GM23338 (cell line): ENCODE measurements at regions not wholly inside any gene's neighbourhood (a gene's known extent, or its start where the extent isn't known, plus 50 kb on each side); places are given as distances from the start of the nearest gene placed in this dataset.

Experiments
- ATAC-seq: fragments of 200-7000 bp; cut with Tn5 transposase; 3 replicates; pipeline ENCODE4 v1.9.1; 2020
- DNase-seq: peaks from one replicate; pipeline ENCODE4 v3.0.0-alpha.2; 2015; ENCODE audit warnings: low spot score
- H2AFZ ChIP-seq: fragments of 200-600 bp; sonication (generic); 2 replicates; pipeline ENCODE4 v1.8.0; 2016; ENCODE audit warnings: antibody characterized with exemption, mild to moderate bottlenecking, moderate library complexity
- H3F3A ChIP-seq: fragments of 200-600 bp; sonication (generic); replicated peaks from 2 replicates; pipeline ENCODE4 v1.8.0; 2017; ENCODE audit warnings: antibody characterized with exemption, mixed run types, low read depth
- H3K27ac ChIP-seq: fragments of 200-600 bp; sonication (generic); 2 replicates; pipeline ENCODE4 v1.6.1; 2016; ENCODE audit warnings: low read depth
- H3K27me3 ChIP-seq: fragments of 200-600 bp; sonication (generic); 2 replicates; pipeline ENCODE4 v1.8.0; 2016; ENCODE audit warnings: mild to moderate bottlenecking, mixed run types, moderate library complexity; ENCODE audit not compliant: insufficient read depth
- H3K36me3 ChIP-seq: fragments of 200-600 bp; sonication (generic); 2 replicates; pipeline ENCODE4 v1.8.0; 2016; ENCODE audit warnings: mild to moderate bottlenecking; ENCODE audit not compliant: insufficient read depth
- H3K4me1 ChIP-seq: fragments of 200-600 bp; sonication (generic); 2 replicates; pipeline ENCODE4 v1.8.0; 2016; ENCODE audit warnings: mild to moderate bottlenecking, moderate library complexity; ENCODE audit not compliant: insufficient read depth
- H3K4me2 ChIP-seq: fragments of 200-600 bp; sonication (generic); 2 replicates; pipeline ENCODE4 v1.7.1; 2017; ENCODE audit warnings: mixed run types
- H3K4me3 ChIP-seq: fragments of 200-600 bp; sonication (generic); 2 replicates; pipeline ENCODE4 v1.6.1; 2016; ENCODE audit warnings: mixed run types
- H3K79me2 ChIP-seq: fragments of 200-600 bp; sonication (generic); replicated peaks from 2 replicates; pipeline ENCODE4 v1.8.0; 2017; ENCODE audit warnings: mild to moderate bottlenecking; ENCODE audit not compliant: insufficient read depth
- H3K9me2 ChIP-seq: fragments of 200-600 bp; sonication (generic); 2 replicates; pipeline ENCODE4 v1.8.0; 2017; ENCODE audit not compliant: insufficient read depth
- H4K20me1 ChIP-seq: fragments of 200-600 bp; sonication (generic); replicated peaks from 2 replicates; pipeline ENCODE4 v1.8.0; 2017; ENCODE audit warnings: mild to moderate bottlenecking; ENCODE audit not compliant: insufficient read depth
- H3K27ac Mint-ChIP-seq: 2 replicates; pipeline ENCODE4 v1.8.0; 2020; ENCODE audit warnings: inconsistent platforms, mild to moderate bottlenecking, moderate library complexity, mixed read lengths
- H3K27me3 Mint-ChIP-seq: 3 replicates; pipeline ENCODE4 v1.8.0; 2022; ENCODE audit warnings: low read depth, mild to moderate bottlenecking, moderate library complexity, mixed read lengths, inconsistent platforms; ENCODE audit not compliant: insufficient read depth, poor library complexity
- H3K36me3 Mint-ChIP-seq: 3 replicates; pipeline ENCODE4 v1.8.0; 2021; ENCODE audit warnings: low read depth, mild to moderate bottlenecking, inconsistent platforms, moderate library complexity, mixed read lengths
- H3K4me1 Mint-ChIP-seq: 3 replicates; pipeline ENCODE4 v1.8.0; 2020; ENCODE audit warnings: mild to moderate bottlenecking, inconsistent platforms, mixed read lengths
- H3K4me3 Mint-ChIP-seq: 3 replicates; pipeline ENCODE4 v1.8.0; 2021; ENCODE audit warnings: moderate library complexity, mild to moderate bottlenecking, inconsistent platforms, mixed read lengths
- H3K9me3 Mint-ChIP-seq: 3 replicates; pipeline ENCODE4 v1.8.0; 2020; ENCODE audit warnings: moderate library complexity, mild to moderate bottlenecking, inconsistent platforms, mixed read lengths
- CREB1 ChIP-seq: fragments of 250-450 bp; sonication (Bioruptor Pico); IDR thresholded peaks from 2 replicates; pipeline ENCODE4 v1.5.0; 2020; ENCODE audit warnings: low read depth, mild to moderate bottlenecking, moderate library complexity
- CTCF ChIP-seq, 2 experiments: fragments of 200-600 bp in 1 of 2; sonication (generic) in 1 of 2; conservative IDR thresholded peaks; 2 replicates each; pipeline versions ENCODE4 v1.5.1 to v1.6.1; 2016 to 2017; ENCODE audit warnings: antibody characterized with exemption in 2 of 2, low read depth in 2 of 2, mild to moderate bottlenecking in 2 of 2, moderate library complexity in 1 of 2
- EZH2 ChIP-seq: fragments of 200-600 bp; sonication (generic); IDR thresholded peaks from one replicate; pipeline ENCODE4 v1.8.0; 2017; ENCODE audit warnings: antibody characterized with exemption, mild to moderate bottlenecking, low read depth; ENCODE audit not compliant: unreplicated experiment
- EZH2phosphoT487 ChIP-seq: fragments of 200-600 bp; sonication (generic); IDR thresholded peaks from one replicate; pipeline ENCODE4 v1.8.1; 2018; ENCODE audit warnings: antibody characterized with exemption; ENCODE audit not compliant: unreplicated experiment
- JUNB ChIP-seq: IDR thresholded peaks from one replicate; pipeline ENCODE4 v1.6.1; 2016; ENCODE audit warnings: antibody characterized with exemption; ENCODE audit not compliant: unreplicated experiment
- NANOG ChIP-seq: IDR thresholded peaks from 2 replicates; pipeline ENCODE4 v1.6.1; 2016; ENCODE audit warnings: antibody characterized with exemption, borderline replicate concordance
- POLR2AphosphoS5 ChIP-seq: IDR thresholded peaks from 2 replicates; pipeline ENCODE4 v1.6.1; 2016; ENCODE audit warnings: antibody characterized with exemption, low read depth
- STAT1 ChIP-seq: IDR thresholded peaks from one replicate; pipeline ENCODE4 v1.6.1; 2016; ENCODE audit warnings: antibody characterized with exemption; ENCODE audit not compliant: unreplicated experiment
- ZNF114 ChIP-seq: fragments of 250-450 bp; sonication (Bioruptor Pico); IDR thresholded peaks from 2 replicates; pipeline ENCODE4 v1.5.0; 2020; ENCODE audit warnings: mild to moderate bottlenecking, moderate library complexity
- ZNF331 ChIP-seq: fragments of 250-450 bp; sonication (Bioruptor Pico); IDR thresholded peaks from 2 replicates; pipeline ENCODE4 v1.5.0; 2020; ENCODE audit warnings: low read depth, mild to moderate bottlenecking, moderate library complexity
- TF ChIP-seq, protein P1 (sequence below): IDR thresholded peaks from 2 replicates; pipeline ENCODE4 v1.6.1; 2016; ENCODE audit warnings: antibody characterized with exemption
- TF ChIP-seq, protein P2 (sequence below): fragments of 250-450 bp; sonication (Bioruptor Pico); IDR thresholded peaks from 2 replicates; pipeline ENCODE4 v1.5.0; 2020; ENCODE audit warnings: mild to moderate bottlenecking, moderate library complexity
- TF ChIP-seq, protein P3 (sequence below): IDR thresholded peaks from one replicate; pipeline ENCODE4 v1.6.1; 2018; ENCODE audit warnings: antibody characterized with exemption; ENCODE audit not compliant: unreplicated experiment

DNA sequence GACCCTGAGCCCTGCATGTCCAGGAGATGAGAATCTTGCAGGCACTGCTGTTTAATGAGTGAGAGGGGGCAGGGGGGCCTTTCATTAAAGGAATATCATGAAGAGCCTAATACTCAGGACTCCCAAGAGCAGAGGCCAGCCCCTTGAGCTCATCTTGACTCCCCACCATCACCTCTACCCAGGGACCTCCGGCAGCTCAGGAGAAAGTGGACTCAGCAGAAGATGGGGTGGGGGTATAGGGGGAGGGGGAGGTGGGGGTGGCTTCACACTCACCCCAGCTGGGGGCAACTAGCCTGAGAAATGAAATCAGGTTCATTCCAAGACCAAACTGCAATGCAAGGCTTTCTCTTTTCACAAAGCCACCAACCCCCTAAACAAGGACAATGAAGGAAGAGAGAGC is 575.6 kb upstream of the MKI67 start:
- TF ChIP-seq POLR2AphosphoS5 (no peak), ZNF114 (CRISPR knock-in tag) (no peak), EZH2 (no peak), CREB1 (no peak), STAT1 (no peak), CTCF (conservative IDR thresholded peaks at IDR 0.05; ENCODE audit: low read depth in 2 of 2) (no peak), ZNF331 (CRISPR knock-in tag) (no peak), EZH2phosphoT487 (no peak), NANOG (no peak), JUNB (no peak)
- TF ChIP-seq, protein P1, sequence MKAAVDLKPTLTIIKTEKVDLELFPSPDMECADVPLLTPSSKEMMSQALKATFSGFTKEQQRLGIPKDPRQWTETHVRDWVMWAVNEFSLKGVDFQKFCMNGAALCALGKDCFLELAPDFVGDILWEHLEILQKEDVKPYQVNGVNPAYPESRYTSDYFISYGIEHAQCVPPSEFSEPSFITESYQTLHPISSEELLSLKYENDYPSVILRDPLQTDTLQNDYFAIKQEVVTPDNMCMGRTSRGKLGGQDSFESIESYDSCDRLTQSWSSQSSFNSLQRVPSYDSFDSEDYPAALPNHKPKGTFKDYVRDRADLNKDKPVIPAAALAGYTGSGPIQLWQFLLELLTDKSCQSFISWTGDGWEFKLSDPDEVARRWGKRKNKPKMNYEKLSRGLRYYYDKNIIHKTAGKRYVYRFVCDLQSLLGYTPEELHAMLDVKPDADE = no peak
- TF ChIP-seq, protein P2, sequence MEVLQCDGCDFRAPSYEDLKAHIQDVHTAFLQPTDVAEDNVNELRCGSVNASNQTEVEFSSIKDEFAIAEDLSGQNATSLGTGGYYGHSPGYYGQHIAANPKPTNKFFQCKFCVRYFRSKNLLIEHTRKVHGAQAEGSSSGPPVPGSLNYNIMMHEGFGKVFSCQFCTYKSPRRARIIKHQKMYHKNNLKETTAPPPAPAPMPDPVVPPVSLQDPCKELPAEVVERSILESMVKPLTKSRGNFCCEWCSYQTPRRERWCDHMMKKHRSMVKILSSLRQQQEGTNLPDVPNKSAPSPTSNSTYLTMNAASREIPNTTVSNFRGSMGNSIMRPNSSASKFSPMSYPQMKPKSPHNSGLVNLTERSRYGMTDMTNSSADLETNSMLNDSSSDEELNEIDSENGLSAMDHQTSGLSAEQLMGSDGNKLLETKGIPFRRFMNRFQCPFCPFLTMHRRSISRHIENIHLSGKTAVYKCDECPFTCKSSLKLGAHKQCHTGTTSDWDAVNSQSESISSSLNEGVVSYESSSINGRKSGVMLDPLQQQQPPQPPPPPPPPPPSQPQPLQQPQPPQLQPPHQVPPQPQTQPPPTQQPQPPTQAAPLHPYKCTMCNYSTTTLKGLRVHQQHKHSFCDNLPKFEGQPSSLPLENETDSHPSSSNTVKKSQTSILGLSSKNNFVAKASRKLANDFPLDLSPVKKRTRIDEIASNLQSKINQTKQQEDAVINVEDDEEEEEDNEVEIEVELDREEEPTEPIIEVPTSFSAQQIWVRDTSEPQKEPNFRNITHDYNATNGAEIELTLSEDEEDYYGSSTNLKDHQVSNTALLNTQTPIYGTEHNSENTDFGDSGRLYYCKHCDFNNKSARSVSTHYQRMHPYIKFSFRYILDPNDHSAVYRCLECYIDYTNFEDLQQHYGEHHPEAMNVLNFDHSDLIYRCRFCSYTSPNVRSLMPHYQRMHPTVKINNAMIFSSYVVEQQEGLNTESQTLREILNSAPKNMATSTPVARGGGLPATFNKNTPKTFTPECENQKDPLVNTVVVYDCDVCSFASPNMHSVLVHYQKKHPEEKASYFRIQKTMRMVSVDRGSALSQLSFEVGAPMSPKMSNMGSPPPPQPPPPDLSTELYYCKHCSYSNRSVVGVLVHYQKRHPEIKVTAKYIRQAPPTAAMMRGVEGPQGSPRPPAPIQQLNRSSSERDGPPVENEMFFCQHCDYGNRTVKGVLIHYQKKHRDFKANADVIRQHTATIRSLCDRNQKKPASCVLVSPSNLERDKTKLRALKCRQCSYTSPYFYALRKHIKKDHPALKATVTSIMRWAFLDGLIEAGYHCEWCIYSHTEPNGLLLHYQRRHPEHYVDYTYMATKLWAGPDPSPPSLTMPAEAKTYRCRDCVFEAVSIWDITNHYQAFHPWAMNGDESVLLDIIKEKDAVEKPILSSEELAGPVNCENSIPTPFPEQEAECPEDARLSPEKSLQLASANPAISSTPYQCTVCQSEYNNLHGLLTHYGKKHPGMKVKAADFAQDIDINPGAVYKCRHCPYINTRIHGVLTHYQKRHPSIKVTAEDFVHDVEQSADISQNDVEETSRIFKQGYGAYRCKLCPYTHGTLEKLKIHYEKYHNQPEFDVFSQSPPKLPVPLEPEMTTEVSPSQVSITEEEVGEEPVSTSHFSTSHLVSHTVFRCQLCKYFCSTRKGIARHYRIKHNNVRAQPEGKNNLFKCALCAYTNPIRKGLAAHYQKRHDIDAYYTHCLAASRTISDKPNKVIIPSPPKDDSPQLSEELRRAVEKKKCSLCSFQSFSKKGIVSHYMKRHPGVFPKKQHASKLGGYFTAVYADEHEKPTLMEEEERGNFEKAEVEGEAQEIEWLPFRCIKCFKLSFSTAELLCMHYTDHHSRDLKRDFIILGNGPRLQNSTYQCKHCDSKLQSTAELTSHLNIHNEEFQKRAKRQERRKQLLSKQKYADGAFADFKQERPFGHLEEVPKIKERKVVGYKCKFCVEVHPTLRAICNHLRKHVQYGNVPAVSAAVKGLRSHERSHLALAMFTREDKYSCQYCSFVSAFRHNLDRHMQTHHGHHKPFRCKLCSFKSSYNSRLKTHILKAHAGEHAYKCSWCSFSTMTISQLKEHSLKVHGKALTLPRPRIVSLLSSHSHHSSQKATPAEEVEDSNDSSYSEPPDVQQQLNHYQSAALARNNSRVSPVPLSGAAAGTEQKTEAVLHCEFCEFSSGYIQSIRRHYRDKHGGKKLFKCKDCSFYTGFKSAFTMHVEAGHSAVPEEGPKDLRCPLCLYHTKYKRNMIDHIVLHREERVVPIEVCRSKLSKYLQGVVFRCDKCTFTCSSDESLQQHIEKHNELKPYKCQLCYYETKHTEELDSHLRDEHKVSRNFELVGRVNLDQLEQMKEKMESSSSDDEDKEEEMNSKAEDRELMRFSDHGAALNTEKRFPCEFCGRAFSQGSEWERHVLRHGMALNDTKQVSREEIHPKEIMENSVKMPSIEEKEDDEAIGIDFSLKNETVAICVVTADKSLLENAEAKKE = no peak
- TF ChIP-seq, protein P3, sequence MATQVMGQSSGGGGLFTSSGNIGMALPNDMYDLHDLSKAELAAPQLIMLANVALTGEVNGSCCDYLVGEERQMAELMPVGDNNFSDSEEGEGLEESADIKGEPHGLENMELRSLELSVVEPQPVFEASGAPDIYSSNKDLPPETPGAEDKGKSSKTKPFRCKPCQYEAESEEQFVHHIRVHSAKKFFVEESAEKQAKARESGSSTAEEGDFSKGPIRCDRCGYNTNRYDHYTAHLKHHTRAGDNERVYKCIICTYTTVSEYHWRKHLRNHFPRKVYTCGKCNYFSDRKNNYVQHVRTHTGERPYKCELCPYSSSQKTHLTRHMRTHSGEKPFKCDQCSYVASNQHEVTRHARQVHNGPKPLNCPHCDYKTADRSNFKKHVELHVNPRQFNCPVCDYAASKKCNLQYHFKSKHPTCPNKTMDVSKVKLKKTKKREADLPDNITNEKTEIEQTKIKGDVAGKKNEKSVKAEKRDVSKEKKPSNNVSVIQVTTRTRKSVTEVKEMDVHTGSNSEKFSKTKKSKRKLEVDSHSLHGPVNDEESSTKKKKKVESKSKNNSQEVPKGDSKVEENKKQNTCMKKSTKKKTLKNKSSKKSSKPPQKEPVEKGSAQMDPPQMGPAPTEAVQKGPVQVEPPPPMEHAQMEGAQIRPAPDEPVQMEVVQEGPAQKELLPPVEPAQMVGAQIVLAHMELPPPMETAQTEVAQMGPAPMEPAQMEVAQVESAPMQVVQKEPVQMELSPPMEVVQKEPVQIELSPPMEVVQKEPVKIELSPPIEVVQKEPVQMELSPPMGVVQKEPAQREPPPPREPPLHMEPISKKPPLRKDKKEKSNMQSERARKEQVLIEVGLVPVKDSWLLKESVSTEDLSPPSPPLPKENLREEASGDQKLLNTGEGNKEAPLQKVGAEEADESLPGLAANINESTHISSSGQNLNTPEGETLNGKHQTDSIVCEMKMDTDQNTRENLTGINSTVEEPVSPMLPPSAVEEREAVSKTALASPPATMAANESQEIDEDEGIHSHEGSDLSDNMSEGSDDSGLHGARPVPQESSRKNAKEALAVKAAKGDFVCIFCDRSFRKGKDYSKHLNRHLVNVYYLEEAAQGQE = no peak
- H3K27ac Mint-ChIP-seq = no peak overlapping the region
- Histone ChIP-seq H3F3A (no peaks in the 10 kb centered on the region), H3K4me2 (no peak overlapping the region), H3K27ac (no peak overlapping the region), H2AFZ (no peak overlapping the region), H3K9me2 (no peaks in the 10 kb centered on the region; the same call in 1 of the 2 replicates), H3K36me3 (no peaks in the 10 kb centered on the region), H4K20me1 (no peaks in the 10 kb centered on the region), H3K4me3 (no peak overlapping the region), H3K4me1 (peaks cover 5% of the 10 kb centered on the region; the same call in 1 of the 2 replicates), H3K79me2 (no peaks in the 10 kb centered on the region), H3K27me3 (no peaks in the 10 kb centered on the region)
- DNase-seq (no peak), ATAC-seq (no peak)
- no peaks in the 10 kb centered on the region; the same call in 2 of the 3 replicates for H3K9me3 Mint-ChIP-seq
- H3K27me3 Mint-ChIP-seq = no peaks in the 10 kb centered on the region
- H3K36me3 Mint-ChIP-seq = no peaks in the 10 kb centered on the region
- H3K4me1 Mint-ChIP-seq = peaks cover 7% of the 10 kb centered on the region
- no peak overlapping the region for H3K4me3 Mint-ChIP-seq
